Endometrium (tissue), 2 donors: ENCODE measurements at regions not wholly inside any gene's neighbourhood (a gene's known extent, or its start where the extent isn't known, plus 50 kb on each side); places are given as distances from the start of the nearest gene placed in this dataset.

Source experiments
- FAIRE-seq: peaks from 2 replicates; lab custom pipeline; 2012; peaks lifted over from hg19 to GRCh38; lab: Jason Lieb, UNC
- donor health status: control.
- donor health status: control.

GRCh38 chr5:72046106-72046505 lies 61.2 kb upstream of the MAP1B start:
- no peak for FAIRE-seq

GRCh38 chr5:72055636-72056035 lies 51.6 kb upstream of the MAP1B start:
- FAIRE-seq = no peak
